Astrocyte (in vitro differentiated cells and primary cell): ENCODE measurements at regions not wholly inside any gene's neighbourhood (a gene's known extent, or its start where the extent isn't known, plus 50 kb on each side); places are given as distances from the start of the nearest gene placed in this dataset.
A peak's percentile ranks its signal among the peaks of the same experiment; 100 is the strongest.

ENCODE experiments used
- DNase-seq: peaks from one replicate; pipeline ENCODE4 v3.0.0-alpha.2; 2010; ENCODE audit warnings: low read depth
- FAIRE-seq: peaks from 2 replicates; lab custom pipeline; 2011; peaks lifted over from hg19 to GRCh38; lab: Jason Lieb, UNC
- H2AFZ ChIP-seq: 2 replicates; pipeline ENCODE4 v1.6.0; 2012; ENCODE audit warnings: low read depth, low read length, inconsistent platforms
- H3K27ac ChIP-seq: 2 replicates; pipeline ENCODE4 v1.5.1; 2011; ENCODE audit warnings: low read depth, low read length, inconsistent platforms
- H3K27me3 ChIP-seq: 2 replicates; pipeline ENCODE4 v1.6.0; 2011; ENCODE audit warnings: low read length, inconsistent platforms; ENCODE audit not compliant: insufficient read depth
- H3K36me3 ChIP-seq: 2 replicates; pipeline ENCODE4 v1.5.1; 2011; ENCODE audit warnings: low read length, inconsistent platforms; ENCODE audit not compliant: insufficient read depth
- H3K4me1 ChIP-seq: 2 replicates; pipeline ENCODE4 v1.5.1; 2011; ENCODE audit warnings: low read length, inconsistent platforms; ENCODE audit not compliant: insufficient read depth
- H3K4me2 ChIP-seq: 2 replicates; pipeline ENCODE4 v1.6.0; 2012; ENCODE audit warnings: low read length, inconsistent platforms
- H3K4me3 ChIP-seq: 2 replicates; pipeline ENCODE4 v1.5.1; 2011; ENCODE audit warnings: low read depth, mild to moderate bottlenecking, low read length, inconsistent platforms; ENCODE audit not compliant: insufficient read depth
- H3K79me2 ChIP-seq: 2 replicates; pipeline ENCODE4 v1.6.0; 2012; ENCODE audit warnings: mild to moderate bottlenecking, low read length, inconsistent platforms; ENCODE audit not compliant: insufficient read depth
- H3K9ac ChIP-seq: 2 replicates; pipeline ENCODE4 v1.6.0; 2012; ENCODE audit warnings: mild to moderate bottlenecking, low read length, inconsistent platforms
- H3K9me3 ChIP-seq: 2 replicates; pipeline ENCODE4 v1.5.1; 2012; ENCODE audit warnings: low read depth, mild to moderate bottlenecking, low read length, inconsistent platforms; ENCODE audit not compliant: insufficient read depth
- H4K20me1 ChIP-seq: 2 replicates; pipeline ENCODE4 v1.6.0; 2012; ENCODE audit warnings: low read length, inconsistent platforms; ENCODE audit not compliant: insufficient read depth
- H3K27ac Mint-ChIP-seq: one replicate; pipeline ENCODE4 v1.8.0; 2021; ENCODE audit warnings: mild to moderate bottlenecking, mixed read lengths; ENCODE audit not compliant: unreplicated experiment
- H3K27me3 Mint-ChIP-seq: one replicate; pipeline ENCODE4 v1.8.0; 2021; ENCODE audit warnings: low read depth, mixed read lengths; ENCODE audit not compliant: unreplicated experiment
- H3K36me3 Mint-ChIP-seq: one replicate; pipeline ENCODE4 v1.8.0; 2021; ENCODE audit warnings: low read depth, mixed read lengths; ENCODE audit not compliant: unreplicated experiment
- H3K4me1 Mint-ChIP-seq: one replicate; pipeline ENCODE4 v1.8.0; 2021; ENCODE audit warnings: low read depth, mixed read lengths; ENCODE audit not compliant: unreplicated experiment
- H3K4me3 Mint-ChIP-seq: one replicate; pipeline ENCODE4 v1.8.0; 2021; ENCODE audit warnings: mild to moderate bottlenecking, moderate library complexity, mixed read lengths; ENCODE audit not compliant: unreplicated experiment
- H3K9me3 Mint-ChIP-seq: one replicate; pipeline ENCODE4 v1.8.0; 2021; ENCODE audit warnings: mild to moderate bottlenecking, mixed read lengths; ENCODE audit not compliant: unreplicated experiment
- CTCF ChIP-seq: IDR thresholded peaks from 2 replicates; pipeline ENCODE4 v1.5.1; 2011; ENCODE audit warnings: low read depth, mild to moderate bottlenecking, inconsistent platforms, low read length, moderate library complexity; ENCODE audit not compliant: insufficient read depth
- EZH2 ChIP-seq: IDR thresholded peaks from 2 replicates; pipeline ENCODE4 v1.6.1; 2012; ENCODE audit warnings: mild to moderate bottlenecking, low read length, inconsistent platforms; ENCODE audit not compliant: insufficient read depth

- Mint-ChIP-seq H3K4me3 (no peak overlapping the region), H3K27ac (peak overlapping the region; percentile 2), H3K9me3 (peaks cover 1% of the 10 kb centered on the region), H3K27me3 (no peaks in the 10 kb centered on the region), H3K36me3 (no peaks in the 10 kb centered on the region), H3K4me1 (peaks cover 30% of the 10 kb centered on the region)
- H3K9ac ChIP-seq = no peak overlapping the region
- H3K27me3 ChIP-seq = no peaks in the 10 kb centered on the region
- H3K36me3 ChIP-seq = no peaks in the 10 kb centered on the region
- no peaks in the 10 kb centered on the region for H3K4me1 ChIP-seq
- H3K4me3 ChIP-seq = no peak overlapping the region
- peak; percentile 52 for DNase-seq
- no peaks in the 10 kb centered on the region for H4K20me1 ChIP-seq
- H3K9me3 ChIP-seq = no peaks in the 10 kb centered on the region
- TF ChIP-seq CTCF (no peak), EZH2 (no peak)
- FAIRE-seq = no peak
- H3K27ac ChIP-seq = no peak overlapping the region
- no peak overlapping the region for H3K4me2 ChIP-seq
- H3K79me2 ChIP-seq = no peaks in the 10 kb centered on the region
- H2AFZ ChIP-seq = no peak overlapping the region
These were observed 82.9 kb downstream of the TMEM215 start for GRCh38 chr9:32866273-32866672.

DNA sequence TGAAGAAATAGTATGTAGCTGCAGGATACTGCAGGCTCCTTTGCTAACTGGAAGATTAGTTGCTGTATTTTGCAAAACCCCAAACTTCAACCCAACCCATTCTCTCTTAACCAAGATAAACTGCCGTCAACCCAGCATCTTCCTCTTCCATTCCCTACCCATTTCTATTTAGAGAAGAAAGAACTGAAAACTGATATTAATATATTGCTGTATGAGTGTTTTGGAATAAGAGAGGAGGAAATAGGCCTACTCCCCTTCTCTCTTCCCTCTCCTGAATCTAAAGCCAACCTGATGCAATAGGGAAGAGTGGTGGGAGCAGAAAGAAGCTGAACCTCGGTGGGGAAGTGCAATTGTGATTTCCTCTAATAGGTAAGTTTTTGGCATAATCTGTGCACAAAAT is 83.7 kb downstream of the TMEM215 start:
- H3K36me3 Mint-ChIP-seq = no peaks in the 10 kb centered on the region
- no peak for FAIRE-seq
- H3K9me3 Mint-ChIP-seq = peaks cover 1% of the 10 kb centered on the region

More for the DNA sequence above, 83.7 kb downstream of the TMEM215 start:
- no peaks in the 10 kb centered on the region for H3K27me3 ChIP-seq
- no peak overlapping the region for H2AFZ ChIP-seq
- DNase-seq = no peak
- no peak overlapping the region for H3K4me3 Mint-ChIP-seq
- H3K79me2 ChIP-seq = no peaks in the 10 kb centered on the region
- no peak overlapping the region for H3K27ac Mint-ChIP-seq
- no peak overlapping the region for H3K9ac ChIP-seq
- H3K4me3 ChIP-seq = no peak overlapping the region
- H3K27ac ChIP-seq = no peak overlapping the region
- no peaks in the 10 kb centered on the region for H3K4me1 ChIP-seq
- H3K4me1 Mint-ChIP-seq = peaks cover 30% of the 10 kb centered on the region
- TF ChIP-seq EZH2 = no peak
- TF ChIP-seq CTCF = no peak
- no peak overlapping the region for H3K4me2 ChIP-seq
- H4K20me1 ChIP-seq = no peaks in the 10 kb centered on the region
- H3K36me3 ChIP-seq = no peaks in the 10 kb centered on the region
- no peaks in the 10 kb centered on the region for H3K27me3 Mint-ChIP-seq
- no peaks in the 10 kb centered on the region for H3K9me3 ChIP-seq
